GM12874 (cell line): ENCODE measurements at regions not wholly inside any gene's neighbourhood (a gene's known extent, or its start where the extent isn't known, plus 50 kb on each side); places are given as distances from the start of the nearest gene placed in this dataset.

Experiments
- TF ChIP-seq, protein P1 (sequence below): IDR thresholded peaks from 2 replicates; pipeline ENCODE4 v1.5.1; 2011; ENCODE audit warnings: low read depth, mild to moderate bottlenecking, control low read depth, low read length, moderate library complexity; ENCODE audit not compliant: insufficient read depth

DNA sequence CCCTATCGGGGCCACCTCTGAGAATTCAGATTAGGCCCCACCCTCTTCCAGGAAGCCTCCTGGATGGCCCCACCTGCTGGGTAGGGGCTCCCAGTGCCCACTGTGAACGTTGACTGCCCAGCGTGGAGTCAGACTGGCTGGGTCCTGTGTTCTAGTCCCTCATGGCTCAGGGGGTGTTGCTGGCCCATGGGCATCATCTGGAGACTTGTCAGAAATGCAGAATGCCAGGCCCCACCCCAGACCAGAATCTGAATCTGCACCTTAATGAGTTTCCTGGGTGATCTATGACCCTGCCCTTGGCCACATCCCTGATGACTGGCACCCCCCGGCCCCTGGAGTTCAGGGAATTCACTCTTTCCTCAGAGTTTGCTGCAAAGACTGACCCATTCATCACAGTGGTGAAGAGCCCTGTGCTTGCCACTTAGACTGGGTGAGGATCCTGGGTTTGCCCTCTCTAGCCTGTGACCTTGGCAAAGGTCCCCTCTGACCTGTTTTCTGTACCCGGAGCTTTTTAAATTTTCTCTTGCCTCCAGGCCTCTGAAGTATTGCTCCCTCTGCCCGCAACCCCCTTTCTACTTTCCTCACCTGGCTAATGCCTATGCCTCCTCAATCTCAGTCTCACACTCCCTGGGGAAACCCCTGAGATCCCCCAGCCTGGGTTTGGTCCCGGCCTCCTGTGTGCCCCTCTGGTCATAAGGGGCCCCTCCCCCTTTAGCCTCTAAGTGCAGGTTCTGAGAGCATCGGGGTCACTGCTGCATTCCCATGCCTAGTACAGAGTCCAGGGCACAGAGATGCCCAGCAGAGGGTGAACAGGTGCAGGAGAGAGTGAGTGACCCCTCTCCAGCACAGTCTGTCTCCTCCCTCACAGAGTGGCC, 184.2 kb downstream of the MATN1 start:
- TF ChIP-seq, protein P1, sequence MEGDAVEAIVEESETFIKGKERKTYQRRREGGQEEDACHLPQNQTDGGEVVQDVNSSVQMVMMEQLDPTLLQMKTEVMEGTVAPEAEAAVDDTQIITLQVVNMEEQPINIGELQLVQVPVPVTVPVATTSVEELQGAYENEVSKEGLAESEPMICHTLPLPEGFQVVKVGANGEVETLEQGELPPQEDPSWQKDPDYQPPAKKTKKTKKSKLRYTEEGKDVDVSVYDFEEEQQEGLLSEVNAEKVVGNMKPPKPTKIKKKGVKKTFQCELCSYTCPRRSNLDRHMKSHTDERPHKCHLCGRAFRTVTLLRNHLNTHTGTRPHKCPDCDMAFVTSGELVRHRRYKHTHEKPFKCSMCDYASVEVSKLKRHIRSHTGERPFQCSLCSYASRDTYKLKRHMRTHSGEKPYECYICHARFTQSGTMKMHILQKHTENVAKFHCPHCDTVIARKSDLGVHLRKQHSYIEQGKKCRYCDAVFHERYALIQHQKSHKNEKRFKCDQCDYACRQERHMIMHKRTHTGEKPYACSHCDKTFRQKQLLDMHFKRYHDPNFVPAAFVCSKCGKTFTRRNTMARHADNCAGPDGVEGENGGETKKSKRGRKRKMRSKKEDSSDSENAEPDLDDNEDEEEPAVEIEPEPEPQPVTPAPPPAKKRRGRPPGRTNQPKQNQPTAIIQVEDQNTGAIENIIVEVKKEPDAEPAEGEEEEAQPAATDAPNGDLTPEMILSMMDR = no peak

DNA sequence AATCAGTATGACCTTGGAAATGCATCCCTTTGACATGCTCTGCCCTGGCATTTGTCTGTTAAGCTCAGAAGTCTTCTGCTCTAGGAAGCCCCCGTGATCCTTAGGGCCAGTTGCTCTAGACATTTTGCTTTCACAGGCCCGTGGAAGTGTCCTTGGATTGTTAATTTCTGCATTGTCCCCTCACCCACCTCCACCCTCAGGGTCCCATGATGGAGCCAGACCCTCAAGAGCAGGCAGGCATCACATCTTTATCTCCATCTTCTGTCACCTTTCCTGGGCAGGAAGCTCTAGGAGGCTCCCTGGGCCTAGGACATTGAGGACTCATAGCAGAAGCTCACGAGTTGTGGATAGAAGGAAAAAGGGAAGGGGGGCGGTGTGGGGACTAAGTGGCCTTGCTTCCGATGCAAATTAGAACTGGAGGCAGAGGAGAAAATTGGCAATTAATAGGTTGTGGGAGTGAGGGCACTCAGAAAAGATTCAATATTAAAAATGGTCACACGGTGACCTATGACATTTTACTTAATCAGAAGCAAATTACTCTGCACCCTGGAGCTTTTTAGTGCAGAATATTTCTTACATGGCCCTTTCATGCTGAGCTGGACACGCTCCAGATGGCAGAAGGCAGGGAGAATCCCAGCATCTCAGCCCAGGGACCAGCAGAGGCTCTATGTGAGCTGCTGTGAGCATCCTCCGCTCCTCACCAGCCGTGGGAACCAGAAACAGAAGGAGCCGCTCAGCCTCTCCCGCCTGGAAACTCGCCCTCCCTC, 185.0 kb downstream of the MATN1 start:
- TF ChIP-seq, protein P1 = no peak

DNA sequence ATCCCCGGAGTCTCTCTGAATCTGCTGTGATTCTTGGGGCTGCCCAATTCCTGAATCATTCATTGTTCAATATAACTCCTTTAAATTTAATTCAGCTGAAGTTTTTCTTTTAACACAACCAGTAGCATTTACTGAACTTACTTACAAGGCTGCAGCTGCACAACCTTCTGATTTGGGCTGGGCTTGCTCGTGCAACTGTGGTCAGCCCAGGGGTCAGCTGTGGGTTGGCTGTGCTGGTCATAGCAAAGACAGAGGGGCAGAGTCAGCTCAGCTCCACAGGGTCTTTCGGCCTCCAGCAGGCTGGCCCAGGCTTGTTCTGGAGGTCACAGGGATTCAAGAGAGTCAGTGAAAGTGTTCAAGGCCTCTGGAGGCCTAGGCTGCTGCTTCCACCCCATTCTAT, 186.1 kb downstream of the MATN1 start:
- TF ChIP-seq, protein P1 = no peak

DNA sequence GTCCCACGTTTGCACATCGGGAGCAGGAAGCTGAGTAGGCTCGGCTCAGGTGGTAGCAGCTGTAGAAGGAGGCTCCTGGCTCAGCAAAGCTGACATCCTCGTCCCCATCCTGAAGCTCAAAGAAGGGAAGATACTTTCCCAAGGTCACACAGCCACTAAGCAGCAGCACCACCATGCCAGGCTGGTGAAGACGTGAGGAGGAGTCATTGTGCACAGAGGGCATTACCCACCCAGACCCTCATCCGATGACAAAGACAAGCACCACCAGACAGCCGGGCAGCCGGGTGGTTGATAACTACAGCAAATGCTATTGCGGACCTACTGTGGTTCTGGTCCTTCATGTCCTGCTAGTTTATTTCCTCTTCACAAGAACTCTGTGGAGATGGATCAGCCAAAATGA, 186.9 kb downstream of the MATN1 start:
- TF ChIP-seq, protein P1 = no peak

DNA sequence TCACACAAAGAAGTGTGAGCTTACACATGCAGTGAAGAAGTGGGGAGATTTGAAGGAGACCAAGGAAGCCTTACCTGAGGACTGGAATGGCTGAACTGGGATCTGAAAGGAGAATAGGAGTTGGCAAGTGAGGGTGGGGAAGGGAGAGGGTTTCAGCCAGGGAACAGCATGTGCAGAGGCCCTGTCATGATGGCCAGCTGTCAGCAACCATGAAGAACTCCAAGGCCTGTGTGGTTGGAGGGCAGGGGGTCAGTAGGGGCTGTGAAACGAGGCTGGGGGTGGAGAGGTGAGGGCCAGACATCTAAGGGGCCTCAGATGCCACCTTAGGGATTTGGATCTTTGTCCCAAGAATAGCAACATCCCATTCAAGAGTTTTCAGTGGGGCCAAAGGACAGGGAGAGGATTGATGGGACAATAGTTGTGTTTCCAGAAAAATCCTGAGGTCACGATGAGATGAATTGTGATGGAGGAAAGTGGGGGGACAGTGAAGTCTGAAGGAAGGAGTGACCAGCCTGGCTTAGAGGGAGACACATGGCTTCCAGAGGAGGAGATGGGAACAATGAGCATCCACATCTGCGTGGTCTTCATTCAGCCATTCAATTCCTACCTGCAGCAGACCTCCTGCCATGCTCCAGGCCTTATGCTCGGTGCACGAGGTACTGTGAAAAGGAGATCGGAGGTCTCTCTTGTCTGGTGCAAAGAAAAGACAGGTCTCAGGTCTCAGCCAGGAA, 187.6 kb downstream of the MATN1 start:
- TF ChIP-seq, protein P1 = no peak

DNA sequence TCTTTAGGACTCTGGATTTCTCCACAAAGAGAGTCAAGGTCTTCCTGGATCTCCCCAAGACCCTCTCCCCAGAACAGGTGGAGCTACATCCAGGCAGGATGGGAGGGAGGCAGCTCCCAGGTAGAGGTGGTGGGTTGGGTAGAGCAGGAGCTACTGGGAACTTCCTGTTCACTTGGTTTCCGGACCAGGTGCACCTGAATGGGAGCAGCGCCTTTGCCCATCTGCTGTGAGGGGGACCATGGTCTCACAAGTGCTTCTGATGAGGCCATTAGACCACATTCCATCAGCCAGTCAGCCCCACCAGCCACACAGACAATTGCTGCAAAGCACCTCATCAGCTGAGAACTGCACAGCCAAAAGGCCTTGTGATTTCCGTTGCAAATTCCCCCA, 188.8 kb downstream of the MATN1 start:
- TF ChIP-seq, protein P1 = no peak
